OCI-LY1 (cell line): ENCODE measurements at regions not wholly inside any gene's neighbourhood (a gene's known extent, or its start where the extent isn't known, plus 50 kb on each side); places are given as distances from the start of the nearest gene placed in this dataset.

ENCODE experiments used
- H2AFZ ChIP-seq: fragments of 200-600 bp; sonication (generic), shearing (Covaris generic); 2 replicates; pipeline ENCODE4 v1.6.0; 2014; ENCODE audit warnings: antibody characterized with exemption, mild to moderate bottlenecking, low read length
- H3F3A ChIP-seq: fragments of 200-600 bp; sonication (generic), shearing (Covaris generic); 2 replicates; pipeline ENCODE4 v1.6.0; 2014; ENCODE audit warnings: mild to moderate bottlenecking, antibody characterized with exemption, low read length, moderate library complexity; ENCODE audit not compliant: insufficient read depth
- H3K27ac ChIP-seq: fragments of 200-600 bp; sonication (generic); 2 replicates; pipeline ENCODE4 v1.5.1; 2014; ENCODE audit warnings: low read length, mixed run types, mild to moderate bottlenecking, low read depth; ENCODE audit not compliant: poor library complexity, severe bottlenecking
- H3K27me3 ChIP-seq: fragments of 200-600 bp; sonication (generic); 2 replicates; pipeline ENCODE4 v1.6.0; 2014; ENCODE audit warnings: antibody characterized with exemption, mild to moderate bottlenecking, low read length, moderate library complexity; ENCODE audit not compliant: insufficient read depth
- H3K36me3 ChIP-seq: fragments of 200-600 bp; sonication (generic); 2 replicates; pipeline ENCODE4 v1.6.1; 2014; ENCODE audit warnings: mild to moderate bottlenecking, antibody characterized with exemption, low read length, moderate library complexity, mixed read lengths; ENCODE audit not compliant: insufficient read depth
- H3K4me1 ChIP-seq: fragments of 200-600 bp; sonication (generic); 2 replicates; pipeline ENCODE4 v1.5.1; 2014; ENCODE audit warnings: mild to moderate bottlenecking, low read length, moderate library complexity; ENCODE audit not compliant: insufficient read depth, severe bottlenecking
- H3K4me2 ChIP-seq: fragments of 200-600 bp; sonication (generic), shearing (Covaris generic); 2 replicates; pipeline ENCODE4 v1.6.1; 2014; ENCODE audit warnings: low read length
- H3K4me3 ChIP-seq: fragments of 200-600 bp; sonication (generic); 2 replicates; pipeline ENCODE4 v1.5.1; 2014; ENCODE audit warnings: low read length, low read depth, mild to moderate bottlenecking, mixed read lengths; ENCODE audit not compliant: poor library complexity, severe bottlenecking
- H3K79me2 ChIP-seq: fragments of 200-600 bp; shearing (Covaris generic); 2 replicates; pipeline ENCODE4 v1.6.1; 2016; ENCODE audit warnings: mixed run types, low read length, mixed read lengths; ENCODE audit not compliant: insufficient read depth
- H3K9ac ChIP-seq: fragments of 200-600 bp; sonication (generic), shearing (Covaris generic); 2 replicates; pipeline ENCODE4 v1.6.1; 2014; ENCODE audit warnings: mild to moderate bottlenecking, low read length, mixed read lengths
- H3K9me2 ChIP-seq: fragments of 200-600 bp; sonication (generic), shearing (Covaris generic); 2 replicates; pipeline ENCODE4 v1.6.1; 2014; ENCODE audit warnings: low read depth, mild to moderate bottlenecking, low read length, mixed read lengths
- H3K9me3 ChIP-seq: fragments of 200-600 bp; shearing (Covaris generic); 2 replicates; pipeline ENCODE4 v1.6.1; 2014; ENCODE audit warnings: low read length, mixed read lengths
- H4K20me1 ChIP-seq: fragments of 200-600 bp; sonication (generic), shearing (Covaris generic); 2 replicates; pipeline ENCODE4 v1.6.0; 2016; ENCODE audit warnings: mild to moderate bottlenecking, low read length; ENCODE audit not compliant: insufficient read depth
- EZH2 ChIP-seq: fragments of 200-600 bp; sonication (generic), shearing (Covaris generic); IDR thresholded peaks from 2 replicates; pipeline ENCODE4 v1.8.0; 2017; ENCODE audit warnings: borderline replicate concordance, mixed run types, mild to moderate bottlenecking, antibody characterized with exemption, low read length, moderate library complexity, mixed read lengths
- TF ChIP-seq, protein P1 (sequence below): fragments of 200-600 bp; sonication (generic), shearing (Covaris generic); IDR thresholded peaks from 2 replicates; pipeline ENCODE4 v1.5.1; 2017; ENCODE audit warnings: mild to moderate bottlenecking, antibody characterized with exemption, low read length, moderate library complexity, mixed read lengths

- Histone ChIP-seq H3K9ac (no peak overlapping the region), H3K9me3 (no peaks in the 10 kb centered on the region), H3K27ac (no peak overlapping the region), H3K9me2 (no peaks in the 10 kb centered on the region), H2AFZ (no peak overlapping the region), H4K20me1 (no peaks in the 10 kb centered on the region), H3F3A (no peaks in the 10 kb centered on the region), H3K4me1 (no peaks in the 10 kb centered on the region), H3K4me2 (no peak overlapping the region), H3K36me3 (no peaks in the 10 kb centered on the region), H3K79me2 (no peaks in the 10 kb centered on the region), H3K27me3 (no peaks in the 10 kb centered on the region), H3K4me3 (no peak overlapping the region)
- no peak for TF ChIP-seq EZH2
- TF ChIP-seq, protein P1, sequence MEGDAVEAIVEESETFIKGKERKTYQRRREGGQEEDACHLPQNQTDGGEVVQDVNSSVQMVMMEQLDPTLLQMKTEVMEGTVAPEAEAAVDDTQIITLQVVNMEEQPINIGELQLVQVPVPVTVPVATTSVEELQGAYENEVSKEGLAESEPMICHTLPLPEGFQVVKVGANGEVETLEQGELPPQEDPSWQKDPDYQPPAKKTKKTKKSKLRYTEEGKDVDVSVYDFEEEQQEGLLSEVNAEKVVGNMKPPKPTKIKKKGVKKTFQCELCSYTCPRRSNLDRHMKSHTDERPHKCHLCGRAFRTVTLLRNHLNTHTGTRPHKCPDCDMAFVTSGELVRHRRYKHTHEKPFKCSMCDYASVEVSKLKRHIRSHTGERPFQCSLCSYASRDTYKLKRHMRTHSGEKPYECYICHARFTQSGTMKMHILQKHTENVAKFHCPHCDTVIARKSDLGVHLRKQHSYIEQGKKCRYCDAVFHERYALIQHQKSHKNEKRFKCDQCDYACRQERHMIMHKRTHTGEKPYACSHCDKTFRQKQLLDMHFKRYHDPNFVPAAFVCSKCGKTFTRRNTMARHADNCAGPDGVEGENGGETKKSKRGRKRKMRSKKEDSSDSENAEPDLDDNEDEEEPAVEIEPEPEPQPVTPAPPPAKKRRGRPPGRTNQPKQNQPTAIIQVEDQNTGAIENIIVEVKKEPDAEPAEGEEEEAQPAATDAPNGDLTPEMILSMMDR = no peak
These were observed 319.5 kb downstream of the FOXA2 start for GRCh38 chr20:22264917-22265316.

- no peaks in the 10 kb centered on the region for H3K79me2 ChIP-seq
- H3K4me3 ChIP-seq = no peak overlapping the region
- H4K20me1 ChIP-seq = no peaks in the 10 kb centered on the region
- H3K9ac ChIP-seq = no peak overlapping the region
- no peaks in the 10 kb centered on the region for H3K36me3 ChIP-seq
- no peaks in the 10 kb centered on the region for H3K4me1 ChIP-seq
- no peaks in the 10 kb centered on the region for H3K9me3 ChIP-seq
- no peaks in the 10 kb centered on the region for H3K9me2 ChIP-seq
- H3K27ac ChIP-seq = no peak overlapping the region
- H3F3A ChIP-seq = no peaks in the 10 kb centered on the region
- no peak for TF ChIP-seq EZH2
- TF ChIP-seq, protein P1 = no peak
- no peak overlapping the region for H3K4me2 ChIP-seq
- no peaks in the 10 kb centered on the region for H3K27me3 ChIP-seq
- no peak overlapping the region for H2AFZ ChIP-seq
These were observed 323.9 kb downstream of the FOXA2 start for GRCh38 chr20:22260506-22260905.

DNA sequence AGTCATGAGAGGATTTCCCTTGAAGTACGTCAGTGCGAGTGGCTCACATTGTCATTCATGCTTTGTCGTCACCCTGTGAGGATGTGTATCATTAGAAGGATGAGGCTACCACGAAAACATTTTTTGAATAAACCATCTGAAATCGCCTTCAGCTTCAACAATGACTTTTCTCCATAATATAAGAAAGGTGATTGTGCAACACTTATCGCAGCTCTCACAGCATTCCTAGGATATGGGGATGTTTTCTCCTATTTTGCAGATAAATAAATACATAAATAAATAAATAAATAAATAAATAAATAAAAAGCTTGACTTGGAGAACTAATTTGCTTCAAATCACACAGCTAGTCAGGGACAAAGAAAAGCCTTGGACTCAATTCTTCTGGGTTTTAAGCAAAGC lies 326.5 kb downstream of the FOXA2 start:
- Histone ChIP-seq H3K4me3 (no peak overlapping the region), H3K4me2 (no peak overlapping the region), H3K4me1 (no peaks in the 10 kb centered on the region), H3K9me3 (no peaks in the 10 kb centered on the region), H3K79me2 (no peaks in the 10 kb centered on the region), H3K9ac (no peak overlapping the region), H3K27me3 (no peaks in the 10 kb centered on the region), H3F3A (no peaks in the 10 kb centered on the region), H3K36me3 (no peaks in the 10 kb centered on the region), H4K20me1 (no peaks in the 10 kb centered on the region), H2AFZ (no peak overlapping the region), H3K27ac (no peak overlapping the region), H3K9me2 (no peaks in the 10 kb centered on the region)
- no peak for TF ChIP-seq EZH2
- TF ChIP-seq, protein P1 = no peak
